ENCODE measurements at regions not wholly inside any gene's neighbourhood (a gene's known extent, or its start where the extent isn't known, plus 50 kb on each side); places are given as distances from the start of the nearest gene placed in this dataset.

GRCh38 chr13:79912403-79912802 is 428.5 kb downstream of the SPRY2 start:
- no peak for TF ChIP-seq CTCF (conservative IDR thresholded peaks at IDR 0.05)
- no peak for TF ChIP-seq ZFX (IDR thresholded peaks at IDR 0.05)
